ENCODE measurements at regions not wholly inside any gene's neighbourhood (a gene's known extent, or its start where the extent isn't known, plus 50 kb on each side); places are given as distances from the start of the nearest gene placed in this dataset.

DNA sequence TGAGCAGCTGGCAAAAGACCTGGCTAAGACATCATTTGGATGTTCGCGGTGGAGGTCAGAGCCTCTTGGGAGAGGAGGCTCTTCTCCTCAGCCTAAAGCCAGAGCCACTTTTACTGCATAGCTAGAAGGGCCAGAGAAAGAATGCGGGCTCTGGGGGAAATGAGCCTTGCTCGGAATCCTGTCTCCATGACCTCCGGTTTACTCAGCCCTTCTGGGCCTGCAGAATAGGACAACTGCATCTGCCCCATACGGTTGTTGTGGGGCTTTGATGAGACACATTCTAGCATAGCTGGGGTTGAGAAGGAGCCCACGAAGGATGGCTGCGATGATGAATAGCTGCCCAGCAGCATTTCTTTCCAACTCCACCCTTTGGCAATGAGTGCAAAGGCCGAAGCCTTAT, 115.0 kb upstream of the SLC22A23 start:
- TF ChIP-seq CTCF (conservative IDR thresholded peaks at IDR 0.05; ENCODE audit: low read depth in 2 of 2) (no peak), JUNB (IDR thresholded peaks at IDR 0.05; ENCODE audit: unreplicated experiment) (no peak), CREB1 (CRISPR knock-in tag; IDR thresholded peaks at IDR 0.05; ENCODE audit: low read depth) (no peak), EZH2 (IDR thresholded peaks at IDR 0.05; ENCODE audit: low read depth, unreplicated experiment) (no peak), EZH2phosphoT487 (IDR thresholded peaks at IDR 0.05; ENCODE audit: unreplicated experiment) (no peak), STAT1 (IDR thresholded peaks at IDR 0.05; ENCODE audit: unreplicated experiment) (no peak), ZNF114 (CRISPR knock-in tag; IDR thresholded peaks at IDR 0.05) (no peak)
- TF ChIP-seq, protein P1, sequence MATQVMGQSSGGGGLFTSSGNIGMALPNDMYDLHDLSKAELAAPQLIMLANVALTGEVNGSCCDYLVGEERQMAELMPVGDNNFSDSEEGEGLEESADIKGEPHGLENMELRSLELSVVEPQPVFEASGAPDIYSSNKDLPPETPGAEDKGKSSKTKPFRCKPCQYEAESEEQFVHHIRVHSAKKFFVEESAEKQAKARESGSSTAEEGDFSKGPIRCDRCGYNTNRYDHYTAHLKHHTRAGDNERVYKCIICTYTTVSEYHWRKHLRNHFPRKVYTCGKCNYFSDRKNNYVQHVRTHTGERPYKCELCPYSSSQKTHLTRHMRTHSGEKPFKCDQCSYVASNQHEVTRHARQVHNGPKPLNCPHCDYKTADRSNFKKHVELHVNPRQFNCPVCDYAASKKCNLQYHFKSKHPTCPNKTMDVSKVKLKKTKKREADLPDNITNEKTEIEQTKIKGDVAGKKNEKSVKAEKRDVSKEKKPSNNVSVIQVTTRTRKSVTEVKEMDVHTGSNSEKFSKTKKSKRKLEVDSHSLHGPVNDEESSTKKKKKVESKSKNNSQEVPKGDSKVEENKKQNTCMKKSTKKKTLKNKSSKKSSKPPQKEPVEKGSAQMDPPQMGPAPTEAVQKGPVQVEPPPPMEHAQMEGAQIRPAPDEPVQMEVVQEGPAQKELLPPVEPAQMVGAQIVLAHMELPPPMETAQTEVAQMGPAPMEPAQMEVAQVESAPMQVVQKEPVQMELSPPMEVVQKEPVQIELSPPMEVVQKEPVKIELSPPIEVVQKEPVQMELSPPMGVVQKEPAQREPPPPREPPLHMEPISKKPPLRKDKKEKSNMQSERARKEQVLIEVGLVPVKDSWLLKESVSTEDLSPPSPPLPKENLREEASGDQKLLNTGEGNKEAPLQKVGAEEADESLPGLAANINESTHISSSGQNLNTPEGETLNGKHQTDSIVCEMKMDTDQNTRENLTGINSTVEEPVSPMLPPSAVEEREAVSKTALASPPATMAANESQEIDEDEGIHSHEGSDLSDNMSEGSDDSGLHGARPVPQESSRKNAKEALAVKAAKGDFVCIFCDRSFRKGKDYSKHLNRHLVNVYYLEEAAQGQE (IDR thresholded peaks at IDR 0.05; ENCODE audit: unreplicated experiment), result no peak
